ENCODE measurements at regions not wholly inside any gene's neighbourhood (a gene's known extent, or its start where the extent isn't known, plus 50 kb on each side); places are given as distances from the start of the nearest gene placed in this dataset.

DNA sequence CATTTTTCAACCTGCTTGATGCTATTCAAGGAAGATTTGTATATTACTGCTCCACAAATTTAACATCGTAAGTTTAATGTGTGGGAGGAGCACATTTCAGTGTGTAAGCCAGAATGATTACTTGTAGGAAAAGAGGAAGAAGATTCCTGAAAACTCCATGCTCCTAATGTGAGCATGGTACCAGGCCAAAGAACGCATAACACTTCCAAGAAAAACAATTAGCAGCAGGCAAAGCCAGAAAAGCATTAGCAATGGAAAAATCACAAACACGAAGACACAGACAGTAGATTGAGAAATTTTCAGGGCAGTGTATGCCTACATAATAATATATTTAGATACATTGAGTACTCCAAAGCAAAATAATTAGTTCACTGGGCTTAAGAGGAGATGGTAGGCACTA, 96.6 kb upstream of the CBLB start:
- TF ChIP-seq RARB (CRISPR knock-in tag; IDR thresholded peaks at IDR 0.05) (no peak), PATZ1 (CRISPR knock-in tag; IDR thresholded peaks at IDR 0.05; ENCODE audit: borderline replicate concordance) (no peak), GLIS3 (CRISPR knock-in tag; IDR thresholded peaks at IDR 0.05) (no peak), ARNTL (CRISPR knock-in tag; IDR thresholded peaks at IDR 0.05; ENCODE audit: borderline replicate concordance, low read depth) (no peak), ISL1 (CRISPR knock-in tag; IDR thresholded peaks at IDR 0.05) (peak; percentile 48; the same call in 1 of the 2 replicates), CREB5 (CRISPR knock-in tag; IDR thresholded peaks at IDR 0.05; ENCODE audit: low read depth) (no peak), BACH2 (CRISPR knock-in tag; IDR thresholded peaks at IDR 0.05; ENCODE audit: borderline replicate concordance) (no peak), ZFP3 (CRISPR knock-in tag; IDR thresholded peaks at IDR 0.05) (no peak), ESRRG (CRISPR knock-in tag; IDR thresholded peaks at IDR 0.05) (no peak), ZNF8 (CRISPR knock-in tag; IDR thresholded peaks at IDR 0.05) (no peak), ZC3H10 (CRISPR knock-in tag; IDR thresholded peaks at IDR 0.05) (no peak), PPARA (CRISPR knock-in tag; IDR thresholded peaks at IDR 0.05; ENCODE audit: borderline replicate concordance) (no peak), ZNF70 (CRISPR knock-in tag; IDR thresholded peaks at IDR 0.05) (no peak)
- TF ChIP-seq, protein P1, sequence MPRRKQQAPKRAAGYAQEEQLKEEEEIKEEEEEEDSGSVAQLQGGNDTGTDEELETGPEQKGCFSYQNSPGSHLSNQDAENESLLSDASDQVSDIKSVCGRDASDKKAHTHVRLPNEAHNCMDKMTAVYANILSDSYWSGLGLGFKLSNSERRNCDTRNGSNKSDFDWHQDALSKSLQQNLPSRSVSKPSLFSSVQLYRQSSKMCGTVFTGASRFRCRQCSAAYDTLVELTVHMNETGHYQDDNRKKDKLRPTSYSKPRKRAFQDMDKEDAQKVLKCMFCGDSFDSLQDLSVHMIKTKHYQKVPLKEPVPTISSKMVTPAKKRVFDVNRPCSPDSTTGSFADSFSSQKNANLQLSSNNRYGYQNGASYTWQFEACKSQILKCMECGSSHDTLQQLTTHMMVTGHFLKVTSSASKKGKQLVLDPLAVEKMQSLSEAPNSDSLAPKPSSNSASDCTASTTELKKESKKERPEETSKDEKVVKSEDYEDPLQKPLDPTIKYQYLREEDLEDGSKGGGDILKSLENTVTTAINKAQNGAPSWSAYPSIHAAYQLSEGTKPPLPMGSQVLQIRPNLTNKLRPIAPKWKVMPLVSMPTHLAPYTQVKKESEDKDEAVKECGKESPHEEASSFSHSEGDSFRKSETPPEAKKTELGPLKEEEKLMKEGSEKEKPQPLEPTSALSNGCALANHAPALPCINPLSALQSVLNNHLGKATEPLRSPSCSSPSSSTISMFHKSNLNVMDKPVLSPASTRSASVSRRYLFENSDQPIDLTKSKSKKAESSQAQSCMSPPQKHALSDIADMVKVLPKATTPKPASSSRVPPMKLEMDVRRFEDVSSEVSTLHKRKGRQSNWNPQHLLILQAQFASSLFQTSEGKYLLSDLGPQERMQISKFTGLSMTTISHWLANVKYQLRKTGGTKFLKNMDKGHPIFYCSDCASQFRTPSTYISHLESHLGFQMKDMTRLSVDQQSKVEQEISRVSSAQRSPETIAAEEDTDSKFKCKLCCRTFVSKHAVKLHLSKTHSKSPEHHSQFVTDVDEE (CRISPR knock-in tag; IDR thresholded peaks at IDR 0.05): no peak

Data from SK-N-SH treated with all-trans-retinoic acid at 6 μM for 48 hours (cell line).